Fibroblast of peridontal ligament (primary cell): ENCODE measurements at regions not wholly inside any gene's neighbourhood (a gene's known extent, or its start where the extent isn't known, plus 50 kb on each side); places are given as distances from the start of the nearest gene placed in this dataset.

Experiments used
- DNase-seq: peaks from one replicate; pipeline ENCODE4 v3.0.0-alpha.2; 2010; ENCODE audit errors: extremely low read depth

DNA sequence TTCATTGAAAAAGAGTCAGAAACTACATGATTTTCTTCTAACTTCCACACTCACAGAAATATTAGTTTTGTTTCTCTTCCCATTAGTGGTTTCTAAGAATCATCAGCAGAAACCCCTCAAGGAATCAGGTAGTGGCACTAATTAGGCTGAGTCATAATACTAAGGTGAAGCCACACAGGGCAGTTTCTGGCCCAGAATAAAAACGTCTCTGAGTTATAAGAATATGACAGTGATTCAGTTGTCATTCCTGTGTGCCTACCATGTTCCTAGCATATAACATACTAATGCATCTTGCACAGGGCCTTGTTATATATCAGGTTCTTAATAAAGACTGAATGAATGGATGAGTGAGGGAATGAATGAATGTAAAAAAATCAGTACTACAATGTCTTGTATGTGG is 206.0 kb upstream of the PLEKHG7 start:
- no peak for DNase-seq

DNA sequence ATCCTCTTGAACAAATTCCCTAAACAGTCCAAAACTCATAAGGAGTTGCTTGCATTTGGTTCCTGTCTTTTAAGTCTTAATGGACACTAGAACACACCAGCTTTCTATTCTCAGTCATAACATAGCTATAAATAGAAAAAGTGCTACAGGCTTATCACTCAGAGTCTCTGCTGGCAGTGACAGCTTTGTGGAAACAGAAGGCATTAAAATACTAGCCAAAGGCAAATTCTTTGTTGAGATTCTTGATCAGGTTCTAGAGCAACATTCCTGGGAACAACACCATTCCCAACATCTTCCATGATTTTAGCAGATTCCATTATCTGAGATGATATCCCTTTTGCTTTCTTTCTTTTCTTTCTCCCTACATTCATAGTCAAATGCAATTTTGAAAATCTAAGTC is 207.7 kb upstream of the PLEKHG7 start:
- DNase-seq: no peak

DNA sequence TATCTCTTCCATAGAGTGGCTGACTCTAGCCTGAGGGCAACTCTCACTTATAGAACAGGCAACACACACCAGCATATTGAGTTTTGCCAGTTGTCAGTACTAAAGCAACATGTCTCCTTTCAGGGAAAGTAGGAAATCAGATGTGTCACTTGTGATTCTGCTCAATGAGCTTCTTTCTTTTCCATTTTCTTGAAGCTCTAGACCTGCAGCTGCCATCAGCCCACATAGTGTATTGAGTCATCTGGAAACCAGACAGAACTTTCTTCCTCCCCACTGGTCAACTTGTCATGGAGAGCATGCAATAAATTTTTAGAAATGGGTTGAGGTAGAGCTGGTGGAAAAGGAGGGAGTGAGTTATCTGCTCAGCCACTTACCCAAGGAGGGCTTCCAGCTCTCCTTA is 209.0 kb upstream of the PLEKHG7 start:
- DNase-seq: no peak

DNA sequence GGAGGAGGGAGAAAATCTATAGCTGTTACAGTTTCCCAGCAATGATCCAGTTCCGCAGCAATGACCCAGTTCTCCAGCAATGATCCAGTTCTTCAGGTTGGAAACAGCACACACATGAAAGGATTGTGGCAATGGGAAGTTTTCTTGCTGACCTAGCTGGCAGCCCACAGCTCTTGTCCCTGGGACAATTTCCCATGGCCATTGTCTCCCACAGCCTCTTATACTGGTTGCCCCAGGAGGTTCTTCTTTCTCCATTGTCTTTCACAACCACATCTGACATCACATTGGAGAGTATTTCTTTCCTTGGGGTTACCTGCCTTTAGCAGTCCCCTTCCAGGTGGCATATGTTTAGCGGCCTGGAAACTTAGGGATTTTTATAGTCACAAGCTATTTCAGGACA is 209.8 kb upstream of the PLEKHG7 start:
- DNase-seq: no peak

DNA sequence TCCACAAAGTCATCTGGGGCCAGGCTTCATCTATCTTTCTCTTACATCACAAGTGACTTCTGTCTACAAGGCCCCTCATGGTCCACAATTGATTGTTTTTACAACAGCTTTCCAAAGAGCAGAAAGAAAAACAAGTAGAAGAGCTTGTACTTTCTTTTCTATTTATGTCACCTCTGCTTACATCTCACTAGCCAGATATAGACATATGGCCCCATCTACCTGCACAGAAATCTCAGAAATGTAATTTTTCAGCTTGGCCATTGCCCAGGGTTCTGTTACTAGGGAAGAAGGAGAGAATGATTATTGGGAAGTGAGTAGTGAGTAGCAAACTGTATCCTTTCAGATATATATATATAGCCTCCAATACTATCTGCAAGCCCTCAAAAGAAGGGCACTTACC is 210.5 kb upstream of the PLEKHG7 start:
- DNase-seq: no peak

DNA sequence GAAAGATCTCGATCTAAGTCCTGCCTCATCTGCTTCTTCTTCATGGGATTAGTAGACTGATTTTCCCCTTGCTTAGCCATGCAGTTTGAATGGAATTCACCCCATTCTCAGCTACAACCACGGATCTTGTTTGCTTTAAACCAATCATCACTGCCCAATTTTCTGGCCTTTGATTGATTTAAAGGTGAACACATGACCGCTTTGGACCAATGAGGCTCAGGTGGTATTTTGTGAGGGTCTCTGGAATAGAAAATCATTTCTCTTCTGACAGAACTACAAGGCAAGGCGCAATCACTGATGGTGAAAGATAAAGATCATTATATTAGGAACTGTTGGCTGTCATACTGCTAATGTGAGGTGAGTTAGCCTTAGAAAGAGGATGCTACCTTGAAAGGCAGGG is 213.0 kb upstream of the PLEKHG7 start:
- no peak for DNase-seq

DNA sequence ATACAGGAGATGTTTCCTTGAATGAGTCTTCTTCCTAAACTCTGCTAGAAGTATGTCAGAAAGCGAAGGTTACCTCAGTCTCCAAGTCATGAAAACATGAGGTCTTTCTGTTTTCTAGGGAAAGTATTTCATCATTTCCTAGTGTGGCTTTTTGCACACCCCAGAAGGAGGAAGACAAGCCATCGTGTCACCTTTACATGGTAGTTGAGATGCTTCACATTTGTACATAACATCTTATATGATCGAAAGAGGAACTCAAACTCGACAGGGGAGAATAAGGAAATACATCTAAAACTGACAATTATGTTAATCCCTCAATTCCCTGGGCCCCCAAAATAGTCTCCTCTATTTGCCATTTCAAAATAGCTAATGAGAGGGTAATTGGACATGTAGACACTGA is 214.1 kb upstream of the PLEKHG7 start:
- DNase-seq: no peak

DNA sequence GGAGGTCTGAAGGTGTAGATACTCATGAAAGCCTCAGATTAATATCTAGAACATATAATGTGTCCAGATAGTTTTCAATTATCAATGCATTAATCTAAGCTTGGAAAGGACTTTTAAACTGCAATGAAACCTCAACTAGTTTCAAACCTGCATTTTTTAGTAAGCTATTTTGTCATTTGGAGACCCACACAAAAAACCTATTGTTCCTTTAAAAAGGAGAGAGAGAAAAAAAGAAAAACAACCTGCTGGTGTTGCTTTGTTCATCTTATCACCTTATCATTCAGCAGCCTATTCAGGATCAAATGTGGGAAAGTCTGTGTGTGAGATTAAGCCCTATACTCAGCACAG is 215.7 kb upstream of the PLEKHG7 start:
- no peak for DNase-seq

DNA sequence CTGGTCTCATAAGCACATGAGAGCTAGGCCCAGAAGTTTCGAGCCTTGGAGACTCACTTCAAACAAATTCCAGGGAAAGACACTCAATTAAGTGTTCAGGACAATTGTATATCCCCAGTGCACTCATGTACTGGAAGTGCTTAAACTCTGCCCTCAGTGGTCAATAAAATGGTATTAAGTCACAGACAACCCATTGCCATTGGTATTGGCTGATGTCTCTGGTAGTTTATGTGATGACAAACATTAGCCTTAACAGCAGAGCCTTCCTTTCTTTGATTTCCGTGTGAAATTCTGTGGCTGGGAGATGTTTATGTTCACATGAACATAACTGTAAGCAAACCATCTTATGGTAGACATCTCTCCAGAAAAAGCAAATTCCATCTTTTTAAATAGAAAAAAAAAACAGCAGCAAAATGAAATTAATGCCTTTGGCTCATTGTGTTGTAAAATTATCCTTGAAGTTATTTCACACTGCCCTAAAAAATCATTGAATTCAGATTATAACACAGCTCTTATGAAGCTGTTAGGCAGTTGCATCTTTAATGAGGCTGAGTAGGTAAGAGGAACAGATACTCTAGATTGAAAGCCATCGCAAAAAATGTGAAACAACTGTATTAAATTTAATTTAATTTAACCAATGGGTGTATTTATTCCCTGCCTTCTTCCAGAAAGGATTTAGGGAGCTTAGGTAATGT is 216.2 kb upstream of the PLEKHG7 start:
- peak; percentile 49 for DNase-seq

DNA sequence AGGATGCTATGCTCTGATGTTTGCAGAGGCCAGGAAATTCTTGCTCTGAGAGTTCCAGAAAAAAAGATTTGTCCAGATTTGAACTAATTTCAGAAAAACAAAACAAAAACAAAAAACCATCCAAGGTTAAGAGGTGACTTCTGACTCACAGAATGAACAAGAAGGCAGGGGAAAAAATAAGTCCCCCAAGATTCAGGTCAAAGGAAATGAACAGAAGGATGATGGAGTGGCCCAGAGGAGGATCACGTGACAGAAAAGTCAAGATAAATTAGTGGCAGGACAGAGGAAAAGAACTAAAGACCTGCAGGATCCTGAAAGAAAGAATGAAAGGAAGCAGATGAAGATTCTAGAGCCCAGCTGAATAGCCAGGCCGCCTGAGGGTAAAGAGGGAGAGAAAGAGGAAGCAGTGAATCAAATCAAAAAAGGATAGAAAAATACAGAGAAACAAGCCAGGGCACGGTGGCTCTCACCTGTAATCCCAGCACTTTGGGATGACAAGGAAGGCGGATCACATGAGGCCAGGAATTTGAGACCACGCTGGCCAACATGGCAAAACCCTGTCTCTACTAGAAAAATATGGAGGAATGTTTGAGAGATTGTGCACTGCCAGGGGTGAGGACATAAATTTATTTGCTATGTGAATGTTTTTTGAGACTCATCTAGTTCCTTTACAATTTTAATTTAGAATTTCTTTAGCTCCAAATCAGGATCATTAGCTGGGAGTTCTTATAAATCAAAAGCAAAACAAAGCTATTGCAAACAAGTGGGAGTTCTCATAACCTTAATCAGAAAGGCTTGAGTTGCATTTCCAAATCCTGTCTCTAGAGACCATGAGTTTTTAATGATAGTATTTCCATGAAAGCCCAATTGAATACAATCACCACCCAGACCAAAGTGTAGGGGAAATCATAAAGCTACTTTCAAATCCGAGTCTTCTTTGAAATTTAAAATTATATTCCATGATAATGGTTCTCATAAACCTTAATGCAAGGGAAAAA is 217.1 kb upstream of the PLEKHG7 start:
- peak; percentile 63 for DNase-seq

DNA sequence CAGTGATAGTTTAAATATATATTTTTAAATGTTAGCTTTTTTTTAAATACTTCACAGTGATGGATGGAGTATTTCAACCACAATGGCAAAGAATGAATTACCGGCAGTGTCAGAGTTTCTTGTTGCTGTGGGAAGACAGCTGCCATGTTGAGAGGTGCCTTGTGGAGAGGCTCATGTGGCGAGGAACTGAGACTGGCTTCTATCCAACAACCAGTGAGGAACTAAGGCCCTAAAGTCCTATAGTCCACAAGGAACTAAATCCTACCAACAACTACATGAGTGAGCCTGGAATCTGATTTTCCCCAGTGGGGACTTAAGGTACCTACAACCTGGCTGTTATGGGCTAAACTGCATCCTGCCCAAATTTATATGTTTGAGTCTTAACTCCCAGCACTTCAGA is 220.2 kb upstream of the PLEKHG7 start:
- DNase-seq: no peak

DNA sequence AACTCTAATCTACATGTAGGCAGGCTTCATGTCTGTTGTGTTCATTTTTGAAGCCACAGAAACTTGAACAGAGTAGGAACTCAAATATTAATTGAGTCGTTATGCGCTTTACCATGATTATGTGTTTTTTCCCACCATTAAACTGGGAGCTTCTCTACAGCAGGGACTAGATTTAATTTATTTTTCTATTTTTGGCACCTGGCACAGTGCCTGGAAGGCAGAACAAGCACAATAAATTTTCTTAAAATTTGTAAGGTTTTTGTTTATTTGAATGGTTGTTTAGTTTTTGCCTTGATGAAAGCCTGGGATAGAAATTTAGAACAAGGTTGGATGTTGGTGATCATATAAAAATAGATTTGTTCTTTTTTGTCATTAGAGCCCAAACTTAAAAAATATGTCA is 221.7 kb upstream of the PLEKHG7 start:
- no peak for DNase-seq

DNA sequence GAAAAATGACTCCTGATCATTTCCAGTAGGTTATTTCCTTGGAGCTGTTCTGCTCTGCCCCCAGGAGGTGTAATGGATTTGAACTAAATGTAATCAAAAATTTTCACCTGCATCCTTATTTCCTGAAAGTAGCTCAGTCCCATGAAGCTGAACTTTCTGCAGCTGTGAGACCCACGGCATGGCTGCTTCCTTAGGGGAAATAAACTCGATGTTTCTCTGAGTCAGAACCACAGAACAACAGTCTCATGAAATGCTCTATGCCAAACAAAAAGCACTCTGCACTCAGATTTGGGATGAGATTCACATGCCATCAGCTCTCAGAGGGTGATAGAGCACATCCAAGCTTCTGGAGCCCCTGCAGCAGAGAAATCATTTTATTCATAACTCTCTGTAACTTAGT is 224.1 kb upstream of the PLEKHG7 start:
- DNase-seq: peak; percentile 41

DNA sequence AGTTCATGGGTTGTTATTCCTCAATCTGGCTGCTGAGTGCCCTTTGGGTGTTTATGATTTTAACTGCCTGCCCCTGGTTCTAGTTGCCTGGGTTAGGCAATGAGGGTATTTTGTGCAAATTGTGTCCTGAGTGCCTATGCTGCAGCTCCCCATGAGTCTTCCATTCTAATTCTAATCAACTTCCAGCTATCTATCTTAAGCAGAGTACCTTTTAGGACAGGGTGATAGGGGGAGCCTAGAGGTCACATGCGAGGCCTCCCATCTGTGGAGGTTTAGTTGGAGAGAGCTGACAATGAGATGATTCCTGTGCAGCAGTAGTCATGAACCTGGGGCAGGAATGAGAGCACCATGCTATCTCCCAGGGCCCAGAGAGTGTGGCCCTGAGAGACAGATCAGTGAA is 225.9 kb upstream of the PLEKHG7 start:
- DNase-seq: no peak

DNA sequence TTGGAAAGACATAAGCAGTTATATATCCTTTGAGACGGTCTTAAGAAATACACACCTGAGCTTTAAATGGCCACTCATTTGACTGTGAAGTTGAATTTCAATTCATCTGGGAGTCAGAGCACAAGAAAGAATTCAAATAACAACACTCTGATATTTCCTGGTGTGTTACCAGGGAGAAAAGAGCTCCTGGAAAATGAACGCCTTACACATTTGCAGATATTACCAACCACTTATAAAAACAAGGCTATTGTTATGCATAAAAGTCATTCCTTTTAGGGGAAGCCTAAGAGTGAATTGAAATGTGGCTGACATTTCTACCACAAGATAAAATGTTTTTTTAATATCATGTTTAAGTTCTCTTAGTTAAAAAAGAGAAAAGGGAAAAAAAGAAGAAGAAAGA is 229.2 kb upstream of the PLEKHG7 start:
- DNase-seq: no peak

DNA sequence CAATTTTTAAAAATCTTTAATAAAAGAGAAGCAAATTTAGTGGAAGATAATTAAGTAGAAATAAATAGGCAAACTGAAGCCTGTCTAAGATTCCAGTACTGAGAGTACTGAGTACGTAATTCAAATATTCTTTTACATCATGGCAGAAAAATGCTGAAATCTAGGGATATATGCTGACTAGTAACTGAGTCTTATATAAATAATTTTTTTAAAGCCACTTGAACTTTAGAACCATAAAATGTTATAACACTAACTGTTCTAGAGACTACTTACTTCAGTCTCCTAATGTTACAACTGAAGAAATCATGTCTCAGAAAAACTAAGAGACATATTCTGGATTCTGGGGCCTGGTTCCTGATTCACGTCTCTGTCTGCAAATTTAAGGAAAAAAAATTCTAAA is 230.6 kb upstream of the PLEKHG7 start:
- DNase-seq: peak; percentile 63

DNA sequence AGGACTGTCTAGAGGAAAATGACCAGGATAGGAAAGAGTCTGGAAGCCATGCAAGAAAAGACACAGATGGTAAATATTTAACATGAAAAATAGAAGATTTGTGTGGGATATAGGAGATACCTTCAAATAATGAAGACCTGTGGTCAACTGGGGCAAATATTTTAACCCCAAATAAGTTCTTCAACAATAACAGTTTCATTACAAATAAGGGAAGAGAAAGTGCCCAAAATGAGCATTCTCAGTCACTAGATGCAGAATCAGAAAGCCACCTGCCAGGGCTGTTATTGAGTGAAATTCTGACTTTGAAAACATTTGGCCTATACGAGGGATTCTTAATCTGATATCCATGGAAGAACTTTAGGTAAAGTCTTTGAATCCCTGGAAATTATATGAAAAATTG is 231.2 kb upstream of the PLEKHG7 start:
- no peak for DNase-seq

DNA sequence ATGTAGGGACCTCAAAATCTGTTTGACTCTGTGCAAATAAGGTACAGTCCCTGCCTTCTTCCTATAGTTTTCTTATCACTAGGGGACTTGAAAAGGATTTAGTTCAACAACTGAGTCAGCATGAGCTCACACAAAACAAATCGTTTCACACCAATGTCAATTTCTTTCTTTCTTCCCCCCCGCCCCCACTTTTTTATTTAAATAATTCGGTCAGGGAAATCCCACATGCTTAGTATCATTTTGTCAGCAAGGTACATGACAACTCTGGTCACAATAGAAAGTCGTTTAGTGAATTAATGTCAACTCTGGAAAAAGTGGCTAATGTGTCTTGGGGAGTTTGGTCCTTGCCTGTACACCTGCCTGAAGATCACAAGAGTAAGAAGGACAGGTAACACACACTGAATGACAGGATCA is 232.2 kb upstream of the PLEKHG7 start:
- DNase-seq: no peak

DNA sequence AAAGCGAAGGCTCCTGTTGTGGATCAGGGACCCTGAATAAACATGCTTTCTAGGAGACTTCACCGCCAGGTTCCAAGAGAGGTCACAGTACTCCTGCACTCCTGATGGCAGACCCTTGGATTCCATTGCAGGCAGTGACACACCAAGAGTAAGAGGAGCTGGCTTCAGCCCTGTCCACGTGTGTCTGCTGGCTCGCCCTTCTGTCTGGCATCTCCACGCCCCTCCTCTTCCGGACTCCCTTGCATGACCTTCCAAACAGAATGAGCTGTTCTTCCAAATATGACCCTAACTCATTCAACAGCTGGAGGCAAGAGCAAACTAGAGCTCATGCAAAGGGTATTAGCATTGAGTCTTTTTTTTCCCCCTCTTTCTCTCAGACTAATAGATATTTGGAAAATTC is 233.0 kb upstream of the PLEKHG7 start:
- no peak for DNase-seq

DNA sequence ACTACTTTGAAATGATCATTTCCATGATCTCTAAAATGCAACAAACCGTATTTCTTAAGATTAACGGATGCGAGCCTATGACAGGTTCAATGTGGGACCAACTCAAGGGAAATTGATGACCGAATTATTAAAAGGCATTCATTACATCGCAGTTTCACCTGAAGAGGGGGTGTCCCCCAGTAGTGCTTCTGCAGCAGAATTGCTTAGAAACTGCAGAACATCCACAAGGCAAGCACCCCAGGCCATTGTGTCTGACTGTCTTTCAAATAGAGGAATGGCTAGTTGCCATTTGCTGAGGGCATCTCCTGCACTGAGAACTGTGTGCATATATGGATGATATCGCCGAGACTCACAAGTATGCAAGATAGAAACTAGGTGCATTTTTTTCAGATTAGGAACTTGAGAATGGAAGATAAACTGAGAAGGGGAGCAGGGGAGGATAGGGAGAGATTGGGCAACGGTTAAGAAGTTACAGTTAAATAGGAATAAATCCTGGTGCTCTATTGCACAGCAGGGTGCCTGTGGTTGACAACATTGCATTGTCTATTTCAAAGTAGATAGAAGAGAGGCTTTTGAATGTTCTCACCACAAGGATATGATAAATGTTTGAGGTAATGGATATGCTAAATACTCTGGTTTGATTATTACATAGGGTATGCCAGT is 234.3 kb upstream of the PLEKHG7 start:
- no peak for DNase-seq

DNA sequence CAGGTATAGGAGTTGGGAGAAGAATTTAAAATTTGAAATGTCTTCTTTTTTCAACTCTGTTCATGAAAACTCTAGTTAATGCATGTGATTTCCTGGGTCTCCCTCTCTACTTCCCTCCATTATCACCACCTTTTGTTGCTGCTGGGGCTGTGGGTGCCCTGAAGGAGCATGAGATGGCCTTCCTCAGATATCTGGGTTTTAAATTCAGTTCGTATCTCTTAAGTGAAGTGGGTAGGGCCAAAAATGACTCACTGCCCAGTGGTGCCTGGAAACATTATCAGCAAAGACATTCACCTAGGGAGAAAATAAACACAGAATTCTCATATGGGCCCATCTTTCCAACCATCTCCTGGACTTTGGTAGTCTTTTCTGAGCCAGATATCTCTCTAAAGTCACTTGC is 234.9 kb upstream of the PLEKHG7 start:
- no peak for DNase-seq

DNA sequence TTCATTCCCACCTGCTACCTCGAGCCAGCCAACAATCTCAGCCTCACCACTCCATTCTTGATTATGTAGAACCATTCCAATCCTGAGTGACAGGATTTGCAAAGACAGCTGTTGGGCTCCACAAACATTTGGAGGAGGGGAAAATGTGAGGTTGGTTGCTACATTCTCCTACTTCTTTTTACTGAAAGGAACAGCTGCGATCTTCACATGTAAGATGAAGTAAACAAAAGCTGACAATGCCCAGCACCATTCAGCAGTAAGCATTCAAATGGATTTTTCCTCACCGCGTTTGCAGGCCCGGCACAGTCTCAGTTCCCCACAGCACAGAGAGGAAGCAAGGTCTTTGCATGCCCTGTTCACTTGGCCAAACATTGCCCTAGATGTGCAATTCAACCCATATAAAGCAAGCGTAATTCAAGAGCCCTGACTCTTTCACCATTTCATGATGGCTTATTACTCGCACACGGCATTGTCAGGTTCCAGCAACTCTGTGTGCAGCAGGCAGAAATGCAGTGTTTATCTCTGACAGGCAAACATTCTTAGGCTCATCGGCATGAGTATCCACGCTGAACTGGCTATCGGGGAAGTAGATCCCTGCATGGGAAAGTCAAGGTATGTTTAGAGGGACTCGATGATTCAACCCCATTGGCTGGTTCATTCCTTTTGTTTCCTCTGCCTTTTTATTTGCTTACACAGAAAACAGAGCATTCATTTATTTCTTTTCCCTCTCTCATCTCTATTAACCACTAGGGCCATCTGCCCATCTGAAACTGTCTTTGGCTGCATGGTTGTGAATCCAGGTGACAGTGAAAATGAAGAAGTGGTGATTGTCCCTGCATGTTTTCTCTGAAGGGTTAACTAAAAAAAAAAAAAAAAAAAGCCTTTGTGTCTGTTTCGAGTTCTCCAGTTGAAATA is 236.1 kb upstream of the PLEKHG7 start:
- no peak for DNase-seq
